ENCODE measurements at regions not wholly inside any gene's neighbourhood (a gene's known extent, or its start where the extent isn't known, plus 50 kb on each side); places are given as distances from the start of the nearest gene placed in this dataset.

DNA sequence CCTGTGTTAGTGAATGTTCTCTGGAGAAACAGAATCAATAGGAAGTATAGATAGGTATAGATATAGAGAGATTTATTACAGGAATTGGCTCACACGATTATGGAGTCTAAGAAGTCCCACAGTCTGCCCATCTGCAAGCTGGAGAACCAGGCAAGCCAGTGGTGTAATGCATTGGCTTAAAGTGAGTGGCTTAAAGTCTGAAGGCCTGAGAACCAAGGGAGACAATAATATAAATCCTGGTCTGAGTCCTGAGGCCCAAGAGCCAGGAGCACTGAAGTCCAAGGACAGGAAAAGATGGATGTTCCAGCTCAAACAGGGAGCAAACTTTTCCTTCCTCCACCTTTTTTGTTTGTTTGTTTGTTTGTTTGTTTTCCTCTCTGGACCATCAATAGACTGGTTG lies 131.2 kb upstream of the LRFN2 start:
- Histone ChIP-seq H3K4me1 (ENCODE audit: control insufficient read depth in 1 of 2, insufficient read depth in 1 of 2, low read depth in 1 of 2, low read length in 1 of 2) (no peaks in the 10 kb centered on the region), H3K4me3 (ENCODE audit: low read depth in 1 of 2, low read length in 1 of 2) (no peak overlapping the region), H3K27ac (no peak overlapping the region), H3K36me3 (no peaks in the 10 kb centered on the region), H3K27me3 (peaks cover 15% of the 10 kb centered on the region), H3K9me3 (no peaks in the 10 kb centered on the region)
- TF ChIP-seq, protein P1, sequence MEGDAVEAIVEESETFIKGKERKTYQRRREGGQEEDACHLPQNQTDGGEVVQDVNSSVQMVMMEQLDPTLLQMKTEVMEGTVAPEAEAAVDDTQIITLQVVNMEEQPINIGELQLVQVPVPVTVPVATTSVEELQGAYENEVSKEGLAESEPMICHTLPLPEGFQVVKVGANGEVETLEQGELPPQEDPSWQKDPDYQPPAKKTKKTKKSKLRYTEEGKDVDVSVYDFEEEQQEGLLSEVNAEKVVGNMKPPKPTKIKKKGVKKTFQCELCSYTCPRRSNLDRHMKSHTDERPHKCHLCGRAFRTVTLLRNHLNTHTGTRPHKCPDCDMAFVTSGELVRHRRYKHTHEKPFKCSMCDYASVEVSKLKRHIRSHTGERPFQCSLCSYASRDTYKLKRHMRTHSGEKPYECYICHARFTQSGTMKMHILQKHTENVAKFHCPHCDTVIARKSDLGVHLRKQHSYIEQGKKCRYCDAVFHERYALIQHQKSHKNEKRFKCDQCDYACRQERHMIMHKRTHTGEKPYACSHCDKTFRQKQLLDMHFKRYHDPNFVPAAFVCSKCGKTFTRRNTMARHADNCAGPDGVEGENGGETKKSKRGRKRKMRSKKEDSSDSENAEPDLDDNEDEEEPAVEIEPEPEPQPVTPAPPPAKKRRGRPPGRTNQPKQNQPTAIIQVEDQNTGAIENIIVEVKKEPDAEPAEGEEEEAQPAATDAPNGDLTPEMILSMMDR (IDR thresholded peaks at IDR 0.05) = no peak

DNA sequence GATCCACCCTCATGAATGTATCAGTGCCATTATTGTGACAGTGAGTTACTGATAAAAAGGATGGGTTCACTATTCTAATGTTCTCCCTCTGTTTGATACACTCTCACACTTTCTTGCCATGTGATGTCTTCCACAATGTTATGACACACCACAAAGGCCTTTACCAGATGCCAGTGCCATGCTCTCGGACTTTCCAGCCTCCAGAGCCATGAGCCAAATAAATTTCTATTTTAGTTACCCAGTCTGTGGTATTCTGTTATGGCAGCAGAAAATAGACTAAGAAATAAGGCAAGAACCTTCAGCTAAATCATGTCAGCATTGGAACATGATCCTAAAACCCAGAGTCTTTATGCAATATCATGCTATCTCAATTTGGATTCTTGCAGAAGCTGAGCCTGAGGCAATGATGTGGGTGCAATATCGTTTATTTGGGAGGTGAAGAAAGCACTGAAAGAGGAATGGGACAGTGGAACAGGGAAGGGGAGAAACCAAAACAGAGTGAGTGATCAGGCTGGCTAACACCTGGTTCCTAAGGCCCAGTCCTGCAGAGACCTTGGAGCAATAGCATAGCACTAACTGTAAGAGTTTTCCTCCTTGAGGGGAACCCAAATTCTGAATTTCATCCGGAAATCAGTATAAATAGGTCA lies 130.4 kb upstream of the LRFN2 start:
- TF ChIP-seq, protein P1 (IDR thresholded peaks at IDR 0.05) = no peak
- Histone ChIP-seq H3K4me3 (ENCODE audit: low read depth in 1 of 2, low read length in 1 of 2) (no peak overlapping the region), H3K4me1 (ENCODE audit: control insufficient read depth in 1 of 2, insufficient read depth in 1 of 2, low read depth in 1 of 2, low read length in 1 of 2) (no peaks in the 10 kb centered on the region), H3K27ac (no peak overlapping the region), H3K9me3 (no peaks in the 10 kb centered on the region), H3K36me3 (no peaks in the 10 kb centered on the region), H3K27me3 (peaks cover 15% of the 10 kb centered on the region)

- peaks cover 15% of the 10 kb centered on the region for H3K27me3 ChIP-seq
- no peak overlapping the region for H3K27ac ChIP-seq
- H3K4me1 ChIP-seq (ENCODE audit: control insufficient read depth in 1 of 2, insufficient read depth in 1 of 2, low read depth in 1 of 2, low read length in 1 of 2) = no peaks in the 10 kb centered on the region
- TF ChIP-seq, protein P1 (IDR thresholded peaks at IDR 0.05) = no peak
- H3K9me3 ChIP-seq = no peaks in the 10 kb centered on the region
- H3K36me3 ChIP-seq = no peaks in the 10 kb centered on the region
- no peak overlapping the region for H3K4me3 ChIP-seq (ENCODE audit: low read depth in 1 of 2, low read length in 1 of 2)
Measured at GRCh38 chr6:40715570-40716403, 128.6 kb upstream of the LRFN2 start.

GRCh38 chr6:40714576-40715564 lies 127.7 kb upstream of the LRFN2 start:
- H3K4me3 ChIP-seq (ENCODE audit: low read depth in 1 of 2, low read length in 1 of 2) = no peak overlapping the region
- H3K4me1 ChIP-seq (ENCODE audit: control insufficient read depth in 1 of 2, insufficient read depth in 1 of 2, low read depth in 1 of 2, low read length in 1 of 2) = no peaks in the 10 kb centered on the region
- no peak overlapping the region for H3K27ac ChIP-seq
- no peaks in the 10 kb centered on the region for H3K9me3 ChIP-seq
- no peaks in the 10 kb centered on the region for H3K36me3 ChIP-seq
- H3K27me3 ChIP-seq = peaks cover 15% of the 10 kb centered on the region
- TF ChIP-seq, protein P1 (IDR thresholded peaks at IDR 0.05) = no peak

GRCh38 chr6:40714143-40714542 lies 127.0 kb upstream of the LRFN2 start:
- TF ChIP-seq, protein P1 (IDR thresholded peaks at IDR 0.05) = no peak
- no peaks in the 10 kb centered on the region for H3K4me1 ChIP-seq (ENCODE audit: control insufficient read depth in 1 of 2, insufficient read depth in 1 of 2, low read depth in 1 of 2, low read length in 1 of 2)
- H3K27me3 ChIP-seq = peaks cover 15% of the 10 kb centered on the region
- H3K27ac ChIP-seq = no peak overlapping the region
- no peak overlapping the region for H3K4me3 ChIP-seq (ENCODE audit: low read depth in 1 of 2, low read length in 1 of 2)
- no peaks in the 10 kb centered on the region for H3K9me3 ChIP-seq
- no peaks in the 10 kb centered on the region for H3K36me3 ChIP-seq

Data from neutrophil (primary cell).